Activated naive CD4-positive, alpha-beta T cell treated with anti-CD3 and anti-CD28 coated beads, Interleukin-2, amount 10 ng/mL, durations not matched to agents 7 days and 5 days (primary cell): ENCODE measurements at regions not wholly inside any gene's neighbourhood (a gene's known extent, or its start where the extent isn't known, plus 50 kb on each side); places are given as distances from the start of the nearest gene placed in this dataset.

ENCODE experiments used
- CTCF ChIA-PET: fragments of 350-600 bp; sonication (Branson Sonifier 250); formaldehyde crosslinking; loops from one replicate; lab custom pipeline; 2021; ENCODE audit warnings: antibody characterized with exemption; lab: Charles Lee
- DNase-seq: peaks from one replicate; pipeline ENCODE4 v3.0.0-alpha.2; 2020
- H3K27ac Mint-ChIP-seq: one replicate; pipeline ENCODE4 v1.8.0; 2021; ENCODE audit warnings: mild to moderate bottlenecking, moderate library complexity, mixed read lengths
- H3K27me3 Mint-ChIP-seq: one replicate; pipeline ENCODE4 v1.8.0; 2021; ENCODE audit warnings: mild to moderate bottlenecking, mixed read lengths
- H3K36me3 Mint-ChIP-seq: one replicate; pipeline ENCODE4 v1.8.0; 2021; ENCODE audit warnings: mixed read lengths
- H3K4me1 Mint-ChIP-seq: one replicate; pipeline ENCODE4 v1.8.0; 2021; ENCODE audit warnings: mixed read lengths
- H3K4me3 Mint-ChIP-seq: one replicate; pipeline ENCODE4 v1.8.0; 2021; ENCODE audit warnings: mild to moderate bottlenecking, moderate library complexity, mixed read lengths
- H3K9me3 Mint-ChIP-seq: one replicate; pipeline ENCODE4 v1.8.0; 2021; ENCODE audit warnings: mixed read lengths

GRCh38 chr18:41390309-41390708, 564.7 kb upstream of the PIK3C3 start:
- DNase-seq, result no peak
- CTCF ChIA-PET, result no interaction called here
- no peak overlapping the region for H3K4me3 Mint-ChIP-seq
- no peaks in the 10 kb centered on the region for H3K27me3 Mint-ChIP-seq
- no peak overlapping the region for H3K27ac Mint-ChIP-seq
- no peaks in the 10 kb centered on the region for H3K4me1 Mint-ChIP-seq
- H3K9me3 Mint-ChIP-seq, result no peaks in the 10 kb centered on the region
- H3K36me3 Mint-ChIP-seq, result no peaks in the 10 kb centered on the region

- H3K4me1 Mint-ChIP-seq, result no peaks in the 10 kb centered on the region
- H3K27ac Mint-ChIP-seq, result no peak overlapping the region
- DNase-seq, result no peak
- H3K9me3 Mint-ChIP-seq, result peaks cover under 1% of the 10 kb centered on the region
- H3K36me3 Mint-ChIP-seq, result no peaks in the 10 kb centered on the region
- H3K4me3 Mint-ChIP-seq, result no peak overlapping the region
- CTCF ChIA-PET, result no interaction called here
- no peaks in the 10 kb centered on the region for H3K27me3 Mint-ChIP-seq
These were observed 576.4 kb upstream of the PIK3C3 start for GRCh38 chr18:41378598-41378997.

- H3K9me3 Mint-ChIP-seq, result peaks cover 3% of the 10 kb centered on the region
- H3K4me1 Mint-ChIP-seq, result no peaks in the 10 kb centered on the region
- H3K4me3 Mint-ChIP-seq, result no peak overlapping the region
- no peaks in the 10 kb centered on the region for H3K36me3 Mint-ChIP-seq
- DNase-seq, result no peak
- H3K27me3 Mint-ChIP-seq, result no peaks in the 10 kb centered on the region
- CTCF ChIA-PET, result interaction anchor here (0.7 kb wide), 1 partner anchor 110 kb away, joined by 3 read pairs; no protein-coding TSS in a partner anchor
- no peak overlapping the region for H3K27ac Mint-ChIP-seq
These were observed 581.4 kb upstream of the PIK3C3 start for GRCh38 chr18:41373612-41374011.

- no peak for DNase-seq
- Mint-ChIP-seq H3K9me3 (peaks cover 3% of the 10 kb centered on the region), H3K27me3 (no peaks in the 10 kb centered on the region), H3K27ac (no peak overlapping the region), H3K36me3 (no peaks in the 10 kb centered on the region), H3K4me1 (no peaks in the 10 kb centered on the region), H3K4me3 (no peak overlapping the region)
- CTCF ChIA-PET, result no interaction called here
These were observed 582.9 kb upstream of the PIK3C3 start for GRCh38 chr18:41372046-41372665.

GRCh38 chr18:41371156-41372045, 583.6 kb upstream of the PIK3C3 start:
- H3K9me3 Mint-ChIP-seq, result peaks cover 3% of the 10 kb centered on the region

GRCh38 chr18:41370740-41371139, 584.3 kb upstream of the PIK3C3 start:
- Mint-ChIP-seq H3K27ac (no peak overlapping the region), H3K36me3 (no peaks in the 10 kb centered on the region), H3K4me1 (no peaks in the 10 kb centered on the region), H3K4me3 (no peak overlapping the region), H3K27me3 (no peaks in the 10 kb centered on the region), H3K9me3 (peaks cover 3% of the 10 kb centered on the region)
- CTCF ChIA-PET, result no interaction called here
- DNase-seq, result no peak

More at GRCh38 chr18:41371156-41372045, 583.6 kb upstream of the PIK3C3 start:
- Mint-ChIP-seq H3K4me3 (no peak overlapping the region), H3K27me3 (no peaks in the 10 kb centered on the region), H3K36me3 (no peaks in the 10 kb centered on the region), H3K4me1 (no peaks in the 10 kb centered on the region), H3K27ac (no peak overlapping the region)
- DNase-seq, result no peak
- CTCF ChIA-PET, result no interaction called here

- Mint-ChIP-seq H3K27me3 (no peaks in the 10 kb centered on the region), H3K4me1 (no peaks in the 10 kb centered on the region), H3K27ac (no peak overlapping the region), H3K9me3 (peaks cover 20% of the 10 kb centered on the region), H3K36me3 (no peaks in the 10 kb centered on the region), H3K4me3 (no peak overlapping the region)
- CTCF ChIA-PET, result no interaction called here
- DNase-seq, result no peak
These were observed 597.3 kb upstream of the PIK3C3 start for GRCh38 chr18:41357708-41358107.

- no peaks in the 10 kb centered on the region for H3K36me3 Mint-ChIP-seq
- CTCF ChIA-PET, result no interaction called here
- H3K27ac Mint-ChIP-seq, result no peak overlapping the region
- H3K4me3 Mint-ChIP-seq, result no peak overlapping the region
- no peaks in the 10 kb centered on the region for H3K4me1 Mint-ChIP-seq
- H3K9me3 Mint-ChIP-seq, result peaks cover 15% of the 10 kb centered on the region
- no peaks in the 10 kb centered on the region for H3K27me3 Mint-ChIP-seq
- no peak for DNase-seq
These were observed 601.1 kb upstream of the PIK3C3 start for GRCh38 chr18:41353777-41354528.

- Mint-ChIP-seq H3K36me3 (no peaks in the 10 kb centered on the region), H3K27me3 (no peaks in the 10 kb centered on the region), H3K9me3 (peaks cover 5% of the 10 kb centered on the region), H3K27ac (no peak overlapping the region), H3K4me1 (no peaks in the 10 kb centered on the region), H3K4me3 (no peak overlapping the region)
- CTCF ChIA-PET, result no interaction called here
- DNase-seq, result no peak
These were observed 603.6 kb upstream of the PIK3C3 start for GRCh38 chr18:41351430-41351829.

- DNase-seq, result no peak
- no peak overlapping the region for H3K27ac Mint-ChIP-seq
- no peaks in the 10 kb centered on the region for H3K27me3 Mint-ChIP-seq
- H3K4me1 Mint-ChIP-seq, result no peaks in the 10 kb centered on the region
- H3K9me3 Mint-ChIP-seq, result peaks cover 5% of the 10 kb centered on the region
- CTCF ChIA-PET, result no interaction called here
- H3K4me3 Mint-ChIP-seq, result no peak overlapping the region
- H3K36me3 Mint-ChIP-seq, result no peaks in the 10 kb centered on the region
These were observed 608.0 kb upstream of the PIK3C3 start for GRCh38 chr18:41347057-41347456.

- CTCF ChIA-PET, result no interaction called here
- no peak for DNase-seq
- Mint-ChIP-seq H3K36me3 (no peaks in the 10 kb centered on the region), H3K9me3 (peaks cover 5% of the 10 kb centered on the region), H3K27me3 (no peaks in the 10 kb centered on the region), H3K4me3 (no peak overlapping the region), H3K4me1 (no peaks in the 10 kb centered on the region), H3K27ac (no peak overlapping the region)
These were observed 611.2 kb upstream of the PIK3C3 start for GRCh38 chr18:41343808-41344207.

GRCh38 chr18:41338341-41338740, 616.7 kb upstream of the PIK3C3 start:
- H3K27ac Mint-ChIP-seq, result no peak overlapping the region
- CTCF ChIA-PET, result no interaction called here
- H3K36me3 Mint-ChIP-seq, result no peaks in the 10 kb centered on the region
- peaks cover 3% of the 10 kb centered on the region for H3K9me3 Mint-ChIP-seq
- H3K4me1 Mint-ChIP-seq, result no peaks in the 10 kb centered on the region
- DNase-seq, result no peak
- H3K4me3 Mint-ChIP-seq, result no peak overlapping the region
- no peaks in the 10 kb centered on the region for H3K27me3 Mint-ChIP-seq

- CTCF ChIA-PET, result no interaction called here
- H3K9me3 Mint-ChIP-seq, result peaks cover 10% of the 10 kb centered on the region
- no peak for DNase-seq
- H3K4me3 Mint-ChIP-seq, result no peak overlapping the region
- H3K27me3 Mint-ChIP-seq, result no peaks in the 10 kb centered on the region
- no peaks in the 10 kb centered on the region for H3K36me3 Mint-ChIP-seq
- no peak overlapping the region for H3K27ac Mint-ChIP-seq
- no peaks in the 10 kb centered on the region for H3K4me1 Mint-ChIP-seq
These were observed 623.4 kb upstream of the PIK3C3 start for GRCh38 chr18:41331661-41332060.

GRCh38 chr18:41326311-41326710, 628.7 kb upstream of the PIK3C3 start:
- Mint-ChIP-seq H3K4me1 (no peaks in the 10 kb centered on the region), H3K27ac (no peak overlapping the region), H3K9me3 (peaks cover 13% of the 10 kb centered on the region), H3K27me3 (no peaks in the 10 kb centered on the region), H3K4me3 (no peak overlapping the region), H3K36me3 (no peaks in the 10 kb centered on the region)
- DNase-seq, result no peak
- CTCF ChIA-PET, result no interaction called here
